ENCODE measurements at regions not wholly inside any gene's neighbourhood (a gene's known extent, or its start where the extent isn't known, plus 50 kb on each side); places are given as distances from the start of the nearest gene placed in this dataset.
"Not testable (repeated sequence)": the region's sequence is repeated elsewhere in the genome, so short reads cannot be mapped to it uniquely, and the experiment has no call there.

DNA sequence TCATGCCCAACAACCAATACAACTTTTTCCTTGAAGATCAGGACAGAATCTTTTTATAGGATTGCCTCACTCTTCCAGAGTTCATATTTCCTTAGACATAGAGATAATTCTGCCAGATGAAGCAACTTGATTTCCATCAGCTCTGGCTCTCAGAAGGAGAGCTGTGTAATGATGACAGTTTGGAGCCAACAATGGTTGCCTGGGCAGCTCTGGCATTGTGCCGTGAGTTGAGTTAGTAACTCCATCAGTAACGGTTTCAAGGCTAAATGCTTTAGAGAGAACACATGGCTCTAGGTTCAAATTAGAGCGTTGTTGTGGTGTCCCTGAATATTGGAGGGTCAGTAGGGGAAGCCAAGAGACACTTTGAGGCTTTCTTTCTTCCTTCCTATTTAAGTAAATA lies 501.7 kb upstream of the SEL1L start:
- in situ Hi-C loops (cut with MboI; ENCODE audit: low sequenced_read_pairs, unreplicated experiment): no loop called here
- no peak for DNase-seq (ENCODE audit: low spot score)
- TF ChIP-seq, protein P1, sequence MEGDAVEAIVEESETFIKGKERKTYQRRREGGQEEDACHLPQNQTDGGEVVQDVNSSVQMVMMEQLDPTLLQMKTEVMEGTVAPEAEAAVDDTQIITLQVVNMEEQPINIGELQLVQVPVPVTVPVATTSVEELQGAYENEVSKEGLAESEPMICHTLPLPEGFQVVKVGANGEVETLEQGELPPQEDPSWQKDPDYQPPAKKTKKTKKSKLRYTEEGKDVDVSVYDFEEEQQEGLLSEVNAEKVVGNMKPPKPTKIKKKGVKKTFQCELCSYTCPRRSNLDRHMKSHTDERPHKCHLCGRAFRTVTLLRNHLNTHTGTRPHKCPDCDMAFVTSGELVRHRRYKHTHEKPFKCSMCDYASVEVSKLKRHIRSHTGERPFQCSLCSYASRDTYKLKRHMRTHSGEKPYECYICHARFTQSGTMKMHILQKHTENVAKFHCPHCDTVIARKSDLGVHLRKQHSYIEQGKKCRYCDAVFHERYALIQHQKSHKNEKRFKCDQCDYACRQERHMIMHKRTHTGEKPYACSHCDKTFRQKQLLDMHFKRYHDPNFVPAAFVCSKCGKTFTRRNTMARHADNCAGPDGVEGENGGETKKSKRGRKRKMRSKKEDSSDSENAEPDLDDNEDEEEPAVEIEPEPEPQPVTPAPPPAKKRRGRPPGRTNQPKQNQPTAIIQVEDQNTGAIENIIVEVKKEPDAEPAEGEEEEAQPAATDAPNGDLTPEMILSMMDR (IDR thresholded peaks at IDR 0.05; ENCODE audit: borderline replicate concordance, control extremely low read depth, extremely low read depth, insufficient read depth, missing control alignments): no peak

DNA sequence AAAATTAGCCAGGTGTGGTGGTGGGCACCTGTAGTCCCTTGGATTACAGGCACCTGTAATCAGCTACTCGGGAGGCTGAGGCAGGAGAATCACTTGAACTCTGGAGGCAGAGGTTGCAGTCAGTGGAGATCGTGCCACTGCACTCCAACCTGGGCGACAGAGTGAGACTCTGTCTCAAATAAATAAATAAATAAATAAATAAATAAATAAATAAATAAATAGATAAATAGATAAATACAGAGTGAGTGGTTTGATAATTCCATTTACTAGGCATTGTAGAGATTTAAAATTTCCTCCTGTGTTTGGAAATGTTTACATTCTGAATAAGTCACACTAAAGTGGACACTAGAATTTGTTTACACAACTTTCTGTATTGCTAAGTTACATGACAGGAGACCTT lies 504.4 kb upstream of the SEL1L start:
- in situ Hi-C loops (cut with MboI; ENCODE audit: low sequenced_read_pairs, unreplicated experiment); DNase-seq (ENCODE audit: low spot score): not testable (repeated sequence)

DNA sequence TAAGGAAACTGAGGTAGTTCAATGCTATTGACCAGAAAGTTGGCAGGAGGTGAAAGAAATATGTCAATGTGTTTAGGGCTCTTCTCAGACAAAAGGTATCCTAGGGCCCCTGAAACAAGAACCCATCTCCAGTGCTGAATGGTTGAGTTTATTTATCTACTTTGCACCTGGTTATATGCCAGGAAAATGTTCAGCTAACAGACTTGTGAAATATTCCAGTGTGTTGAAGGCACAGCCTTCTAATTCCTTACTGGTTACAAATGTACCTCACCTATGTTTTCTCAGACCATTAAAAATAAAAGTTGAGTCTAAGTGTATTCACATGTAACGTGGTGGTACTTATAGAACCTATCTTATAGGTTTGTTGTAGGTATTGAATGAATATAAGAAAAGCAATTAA lies 511.7 kb upstream of the SEL1L start:
- no peak for DNase-seq (ENCODE audit: low spot score)
- TF ChIP-seq, protein P1 (IDR thresholded peaks at IDR 0.05; ENCODE audit: borderline replicate concordance, control extremely low read depth, extremely low read depth, insufficient read depth, missing control alignments): no peak
- in situ Hi-C loops (cut with MboI; ENCODE audit: low sequenced_read_pairs, unreplicated experiment): no loop called here

DNA sequence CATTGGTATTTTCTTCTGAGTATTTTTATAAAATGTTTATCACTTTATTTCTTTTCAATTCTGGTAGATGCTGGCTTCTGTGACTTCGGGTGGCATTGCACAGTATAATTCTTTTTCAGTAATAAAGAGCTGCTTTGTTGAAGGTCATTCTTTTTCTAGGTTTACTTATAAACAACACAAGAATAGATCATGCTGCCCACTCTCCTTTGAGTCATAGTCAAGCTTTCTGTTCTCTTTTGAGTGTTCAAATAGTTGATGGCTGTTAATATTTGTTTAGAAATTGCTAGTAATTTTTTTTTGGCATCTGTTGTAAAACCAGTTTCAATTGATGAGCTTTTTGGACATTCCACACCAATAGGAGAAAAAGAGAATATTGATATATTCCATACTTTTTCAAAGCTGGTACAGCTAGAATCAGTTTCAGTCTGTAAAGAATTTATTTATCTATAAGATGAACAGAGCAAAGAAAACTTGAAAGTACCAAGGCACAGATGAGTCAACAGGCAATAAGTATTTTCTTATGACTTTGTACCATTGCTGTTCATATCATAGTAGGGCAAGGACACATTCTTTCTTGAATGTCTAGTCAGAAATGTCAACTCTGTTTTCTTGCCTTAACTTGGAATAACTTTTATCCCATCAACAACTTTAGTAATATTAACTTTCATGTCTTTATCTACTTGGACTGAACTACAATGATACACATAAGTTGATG lies 513.0 kb upstream of the SEL1L start:
- in situ Hi-C loops (cut with MboI; ENCODE audit: low sequenced_read_pairs, unreplicated experiment): no loop called here
- TF ChIP-seq, protein P1 (IDR thresholded peaks at IDR 0.05; ENCODE audit: borderline replicate concordance, control extremely low read depth, extremely low read depth, insufficient read depth, missing control alignments): no peak
- no peak for DNase-seq (ENCODE audit: low spot score)

DNA sequence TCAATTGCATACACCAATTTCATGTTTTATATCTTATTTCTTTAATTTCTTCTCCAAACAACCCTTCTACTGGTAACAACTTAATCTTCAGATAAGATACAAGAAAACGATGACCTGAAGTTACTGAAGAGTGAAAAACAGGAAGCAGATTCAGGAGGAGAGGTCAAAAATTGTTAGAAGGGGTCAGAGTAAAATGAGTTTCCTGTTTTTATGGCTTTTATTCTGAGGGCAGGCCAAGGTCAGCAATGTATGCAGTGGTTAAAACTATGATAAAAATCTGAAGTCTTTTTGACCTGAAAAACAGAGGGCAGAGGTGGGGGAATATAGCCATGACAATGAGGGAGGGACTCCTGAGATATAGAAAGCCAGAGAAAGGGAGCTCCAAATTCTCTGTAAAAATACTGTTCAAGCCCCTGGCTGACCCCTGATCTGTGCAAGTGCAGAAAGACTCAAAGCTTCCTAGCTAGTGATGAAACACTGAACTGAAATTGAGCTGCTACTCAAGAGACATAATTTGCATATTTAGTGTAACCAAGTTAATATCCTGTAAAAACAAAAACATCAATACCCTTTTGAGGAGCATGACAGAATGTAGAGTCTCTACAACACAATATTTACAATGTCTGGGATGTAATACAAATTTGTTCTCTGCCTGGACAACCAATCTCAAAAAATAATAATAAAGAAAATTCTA lies 514.3 kb upstream of the SEL1L start:
- TF ChIP-seq, protein P1 (IDR thresholded peaks at IDR 0.05; ENCODE audit: borderline replicate concordance, control extremely low read depth, extremely low read depth, insufficient read depth, missing control alignments): no peak
- no peak for DNase-seq (ENCODE audit: low spot score)
- in situ Hi-C loops (cut with MboI; ENCODE audit: low sequenced_read_pairs, unreplicated experiment): no loop called here

DNA sequence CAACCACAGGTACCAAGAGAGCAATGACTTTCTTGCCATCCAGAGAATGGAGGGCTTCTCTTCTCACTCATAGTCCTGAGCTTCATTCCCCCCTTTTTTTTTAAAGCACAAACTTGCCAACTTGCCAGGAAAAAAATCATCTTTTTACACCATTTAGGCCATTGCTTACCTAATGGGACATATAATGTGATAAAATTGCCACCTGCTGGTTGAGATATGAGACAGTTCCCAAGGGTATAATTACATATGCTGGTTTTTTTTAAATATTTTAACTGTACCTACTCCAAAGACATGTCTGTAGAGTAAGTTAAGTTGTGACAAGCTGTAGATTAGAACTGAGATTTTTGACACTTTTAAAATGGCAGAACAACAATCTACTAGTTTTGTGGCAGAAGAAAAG lies 519.1 kb upstream of the SEL1L start:
- DNase-seq (ENCODE audit: low spot score): no peak
- in situ Hi-C loops (cut with MboI; ENCODE audit: low sequenced_read_pairs, unreplicated experiment): no loop called here
- TF ChIP-seq, protein P1 (IDR thresholded peaks at IDR 0.05; ENCODE audit: borderline replicate concordance, control extremely low read depth, extremely low read depth, insufficient read depth, missing control alignments): no peak

DNA sequence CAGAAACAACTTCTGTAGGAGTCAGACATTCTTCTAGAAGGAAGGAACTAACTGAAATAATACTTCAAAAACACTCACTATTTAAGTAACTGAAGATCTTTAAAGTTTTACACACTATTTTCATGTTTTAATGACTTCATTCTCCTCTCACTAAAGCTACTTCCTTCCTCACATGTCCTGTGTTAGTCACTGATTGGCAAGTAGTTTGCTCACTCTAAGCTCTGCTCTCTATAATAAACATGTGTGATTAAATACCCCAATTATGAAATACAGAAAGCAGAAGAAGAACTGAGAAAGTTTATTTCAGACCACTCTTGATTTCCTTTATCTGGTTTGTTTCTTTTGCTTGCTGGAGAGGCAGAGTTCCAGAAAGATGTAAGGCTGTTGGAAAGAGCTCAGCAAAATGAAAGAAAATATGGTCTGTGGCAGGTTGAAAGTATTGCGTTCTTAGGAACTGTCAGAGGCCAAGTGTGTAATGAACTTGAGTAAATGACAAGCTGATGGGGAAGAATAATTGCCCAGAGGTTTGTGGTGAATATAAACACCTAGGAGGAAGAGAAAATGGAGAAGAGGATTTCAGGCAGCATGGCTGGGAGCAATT lies 522.0 kb upstream of the SEL1L start:
- in situ Hi-C loops (cut with MboI; ENCODE audit: low sequenced_read_pairs, unreplicated experiment): no loop called here
- no peak for DNase-seq (ENCODE audit: low spot score)
- TF ChIP-seq, protein P1 (IDR thresholded peaks at IDR 0.05; ENCODE audit: borderline replicate concordance, control extremely low read depth, extremely low read depth, insufficient read depth, missing control alignments): no peak

Measured in GM13976 (cell line).